DOHH2 (cell line): ENCODE measurements at regions not wholly inside any gene's neighbourhood (a gene's known extent, or its start where the extent isn't known, plus 50 kb on each side); places are given as distances from the start of the nearest gene placed in this dataset.

Experiments used
- H3F3A ChIP-seq: fragments of 200-600 bp; sonication (generic), shearing (Covaris generic); 2 replicates; pipeline ENCODE4 v1.6.0; 2016; ENCODE audit warnings: antibody characterized with exemption, mild to moderate bottlenecking; ENCODE audit not compliant: control insufficient read depth, insufficient read depth
- H3K27ac ChIP-seq: fragments of 200-600 bp; sonication (generic); 2 replicates; pipeline ENCODE4 v1.5.1; 2014; ENCODE audit warnings: low read depth, mild to moderate bottlenecking, low read length, moderate library complexity
- H3K27me3 ChIP-seq: fragments of 200-600 bp; sonication (generic); 2 replicates; pipeline ENCODE4 v1.6.1; 2014; ENCODE audit warnings: mild to moderate bottlenecking, low read length, mixed read lengths; ENCODE audit not compliant: control insufficient read depth
- H3K36me3 ChIP-seq: fragments of 200-600 bp; sonication (generic); 2 replicates; pipeline ENCODE4 v1.6.1; 2014; ENCODE audit warnings: mild to moderate bottlenecking, low read length, moderate library complexity, mixed read lengths; ENCODE audit not compliant: control insufficient read depth
- H3K4me1 ChIP-seq: fragments of 200-600 bp; sonication (generic); 2 replicates; pipeline ENCODE4 v1.6.1; 2014; ENCODE audit warnings: mild to moderate bottlenecking, low read length, mixed read lengths; ENCODE audit not compliant: control insufficient read depth
- H3K4me2 ChIP-seq: fragments of 200-600 bp; sonication (generic); 2 replicates; pipeline ENCODE4 v1.6.0; 2014; ENCODE audit warnings: mild to moderate bottlenecking, low read length, moderate library complexity
- H3K4me3 ChIP-seq: fragments of 200-600 bp; sonication (generic); 2 replicates; pipeline ENCODE4 v1.5.1; 2014; ENCODE audit warnings: mild to moderate bottlenecking, low read length, mixed read lengths
- H3K79me2 ChIP-seq: fragments of 200-600 bp; sonication (generic); 2 replicates; pipeline ENCODE4 v1.6.1; 2014; ENCODE audit warnings: mild to moderate bottlenecking, low read length, mixed read lengths; ENCODE audit not compliant: control insufficient read depth
- H3K9me2 ChIP-seq: fragments of 200-600 bp; sonication (generic); replicated peaks from 2 replicates; pipeline ENCODE4 v1.6.1; 2014; ENCODE audit warnings: mild to moderate bottlenecking, low read length, mixed read lengths; ENCODE audit not compliant: control insufficient read depth
- H3K9me3 ChIP-seq: fragments of 200-600 bp; sonication (generic); 2 replicates; pipeline ENCODE4 v1.6.1; 2014; ENCODE audit warnings: antibody characterized with exemption, low read length, mixed read lengths; ENCODE audit not compliant: control insufficient read depth, insufficient read depth
- H4K20me1 ChIP-seq: fragments of 200-600 bp; sonication (generic); 2 replicates; pipeline ENCODE4 v1.6.0; 2014; ENCODE audit warnings: low read depth, mild to moderate bottlenecking, antibody characterized with exemption, low read length, moderate library complexity; ENCODE audit not compliant: control insufficient read depth, insufficient read depth
- EZH2phosphoT487 ChIP-seq: fragments of 200-600 bp; sonication (generic); IDR thresholded peaks from 2 replicates; pipeline ENCODE4 v1.6.1; 2017; ENCODE audit warnings: borderline replicate concordance, mild to moderate bottlenecking, antibody characterized with exemption, low read length, moderate library complexity, mixed read lengths
- TF ChIP-seq, protein P1 (sequence below): fragments of 200-600 bp; sonication (generic); IDR thresholded peaks from one replicate; pipeline ENCODE4 v1.5.1; 2014; ENCODE audit warnings: antibody characterized with exemption, mild to moderate bottlenecking, low read depth, low read length; ENCODE audit not compliant: poor library complexity, severe bottlenecking

DNA sequence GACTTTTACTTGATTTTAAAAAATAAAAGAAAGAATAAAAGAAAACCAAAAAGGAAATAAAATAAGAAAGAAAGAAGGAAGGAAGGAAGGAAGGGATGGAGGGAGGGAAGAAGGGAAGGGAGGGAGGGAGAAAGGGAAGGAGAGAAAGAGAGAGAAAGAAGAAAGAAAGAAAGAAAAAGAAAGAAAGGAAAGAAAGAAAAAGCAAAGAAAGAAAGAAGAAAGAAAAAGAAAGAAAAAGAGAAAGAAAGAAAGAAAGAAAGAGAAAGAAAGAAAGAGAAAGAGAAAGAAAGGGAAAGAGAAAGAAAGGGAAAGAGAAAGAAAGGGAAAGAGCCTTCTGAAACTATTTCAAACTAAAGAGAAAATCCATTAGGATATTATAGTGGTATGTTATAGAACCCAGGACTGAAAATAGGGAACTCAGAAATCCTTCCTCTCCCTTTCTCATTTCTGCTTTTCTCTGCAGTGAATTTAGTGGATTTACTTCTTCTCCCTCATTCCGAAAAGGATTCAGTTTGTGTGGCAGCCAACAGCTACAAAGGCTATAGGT is 414.7 kb upstream of the CCNG1 start:
- Histone ChIP-seq H3K9me3 (no peaks in the 10 kb centered on the region), H3K9me2 (no peaks in the 10 kb centered on the region), H3K27ac (no peak overlapping the region), H3K4me2 (no peak overlapping the region), H3K27me3 (no peaks in the 10 kb centered on the region), H3K4me3 (no peak overlapping the region), H3K4me1 (no peaks in the 10 kb centered on the region), H4K20me1 (no peaks in the 10 kb centered on the region), H3K36me3 (no peaks in the 10 kb centered on the region), H3F3A (no peaks in the 10 kb centered on the region), H3K79me2 (no peaks in the 10 kb centered on the region)
- TF ChIP-seq EZH2phosphoT487 = no peak
- TF ChIP-seq, protein P1, sequence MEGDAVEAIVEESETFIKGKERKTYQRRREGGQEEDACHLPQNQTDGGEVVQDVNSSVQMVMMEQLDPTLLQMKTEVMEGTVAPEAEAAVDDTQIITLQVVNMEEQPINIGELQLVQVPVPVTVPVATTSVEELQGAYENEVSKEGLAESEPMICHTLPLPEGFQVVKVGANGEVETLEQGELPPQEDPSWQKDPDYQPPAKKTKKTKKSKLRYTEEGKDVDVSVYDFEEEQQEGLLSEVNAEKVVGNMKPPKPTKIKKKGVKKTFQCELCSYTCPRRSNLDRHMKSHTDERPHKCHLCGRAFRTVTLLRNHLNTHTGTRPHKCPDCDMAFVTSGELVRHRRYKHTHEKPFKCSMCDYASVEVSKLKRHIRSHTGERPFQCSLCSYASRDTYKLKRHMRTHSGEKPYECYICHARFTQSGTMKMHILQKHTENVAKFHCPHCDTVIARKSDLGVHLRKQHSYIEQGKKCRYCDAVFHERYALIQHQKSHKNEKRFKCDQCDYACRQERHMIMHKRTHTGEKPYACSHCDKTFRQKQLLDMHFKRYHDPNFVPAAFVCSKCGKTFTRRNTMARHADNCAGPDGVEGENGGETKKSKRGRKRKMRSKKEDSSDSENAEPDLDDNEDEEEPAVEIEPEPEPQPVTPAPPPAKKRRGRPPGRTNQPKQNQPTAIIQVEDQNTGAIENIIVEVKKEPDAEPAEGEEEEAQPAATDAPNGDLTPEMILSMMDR = no peak

DNA sequence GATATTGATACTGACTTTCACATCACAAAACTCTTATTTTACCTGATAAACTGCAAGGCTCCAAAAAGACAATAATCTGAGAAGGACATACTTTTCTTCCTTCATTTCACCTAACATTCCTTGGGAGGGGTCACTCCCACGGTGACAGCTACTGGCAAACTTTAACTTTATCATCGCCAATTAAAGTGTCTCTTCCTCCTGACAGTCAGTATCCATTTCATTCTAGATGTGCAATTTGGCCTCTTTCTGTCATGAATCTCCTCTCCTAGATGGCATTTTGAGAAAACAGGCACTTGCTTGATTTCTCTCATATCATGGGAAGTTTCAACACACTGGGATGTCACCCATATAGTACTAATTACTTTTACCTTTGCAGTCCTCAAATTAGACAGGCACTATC is 413.5 kb upstream of the CCNG1 start:
- Histone ChIP-seq H3F3A (no peaks in the 10 kb centered on the region), H3K4me2 (no peak overlapping the region), H3K36me3 (no peaks in the 10 kb centered on the region), H3K9me2 (no peaks in the 10 kb centered on the region), H3K9me3 (no peaks in the 10 kb centered on the region), H3K4me3 (no peak overlapping the region), H3K4me1 (no peaks in the 10 kb centered on the region), H3K79me2 (no peaks in the 10 kb centered on the region), H3K27me3 (no peaks in the 10 kb centered on the region), H4K20me1 (no peaks in the 10 kb centered on the region), H3K27ac (no peak overlapping the region)
- no peak for TF ChIP-seq EZH2phosphoT487
- TF ChIP-seq, protein P1 = no peak

GRCh38 chr5:163024936-163025335 is 412.5 kb upstream of the CCNG1 start:
- Histone ChIP-seq H4K20me1 (no peaks in the 10 kb centered on the region), H3K4me3 (no peak overlapping the region), H3F3A (no peaks in the 10 kb centered on the region), H3K4me2 (no peak overlapping the region), H3K4me1 (no peaks in the 10 kb centered on the region), H3K9me2 (no peaks in the 10 kb centered on the region), H3K79me2 (no peaks in the 10 kb centered on the region), H3K9me3 (no peaks in the 10 kb centered on the region), H3K27me3 (no peaks in the 10 kb centered on the region), H3K36me3 (no peaks in the 10 kb centered on the region), H3K27ac (no peak overlapping the region)
- TF ChIP-seq, protein P1 = no peak
- TF ChIP-seq EZH2phosphoT487 = no peak
